ENCODE measurements at regions not wholly inside any gene's neighbourhood (a gene's known extent, or its start where the extent isn't known, plus 50 kb on each side); places are given as distances from the start of the nearest gene placed in this dataset.

DNA sequence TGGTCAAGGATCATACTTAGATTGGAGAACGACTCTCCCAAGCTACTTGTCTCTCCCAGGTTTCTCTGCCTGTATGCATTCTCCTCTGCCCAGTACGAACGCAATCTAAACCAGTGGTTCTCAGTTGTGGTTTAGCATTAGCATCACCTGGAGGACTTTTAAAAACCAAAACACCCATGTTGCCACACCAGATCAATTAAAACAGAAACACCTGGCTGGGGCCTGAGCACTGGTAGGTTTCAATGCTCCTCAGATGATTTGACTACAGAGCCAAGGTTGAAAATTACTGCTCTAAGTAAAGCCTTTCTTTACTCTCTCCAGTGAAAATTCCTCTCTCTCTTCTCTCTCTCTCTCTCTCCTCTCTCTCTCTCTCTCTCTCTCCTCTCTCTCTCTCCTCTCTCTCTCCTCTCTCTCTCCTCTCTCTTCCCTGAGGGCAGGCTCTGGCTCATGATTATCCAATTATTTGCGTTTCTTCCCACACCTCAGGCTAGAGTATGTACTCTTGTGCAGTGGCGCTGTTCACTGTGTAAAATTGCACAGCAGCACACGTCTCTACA is 153.7 kb upstream of the FGF13 start:
- no peak overlapping the region for H3K4me3 ChIP-seq
- no peak overlapping the region for H3K27ac ChIP-seq
- no peak overlapping the region for H2AFZ ChIP-seq
- ChIA-PET CTCF (no interaction called here), POLR2A (ENCODE audit: unreplicated experiment) (no interaction called here)
- H3K9me3 ChIP-seq (ENCODE audit: insufficient read depth, low read depth): no peaks in the 10 kb centered on the region
- intact Hi-C loops (cut with micrococcal nuclease; ENCODE audit: unreplicated experiment): no loop called here
- no peaks in the 10 kb centered on the region for H3K36me3 ChIP-seq (ENCODE audit: low read depth)
- no peak for TF ChIP-seq EZH2 (IDR thresholded peaks at IDR 0.05; ENCODE audit: low read depth)
- TF ChIP-seq, protein P1, sequence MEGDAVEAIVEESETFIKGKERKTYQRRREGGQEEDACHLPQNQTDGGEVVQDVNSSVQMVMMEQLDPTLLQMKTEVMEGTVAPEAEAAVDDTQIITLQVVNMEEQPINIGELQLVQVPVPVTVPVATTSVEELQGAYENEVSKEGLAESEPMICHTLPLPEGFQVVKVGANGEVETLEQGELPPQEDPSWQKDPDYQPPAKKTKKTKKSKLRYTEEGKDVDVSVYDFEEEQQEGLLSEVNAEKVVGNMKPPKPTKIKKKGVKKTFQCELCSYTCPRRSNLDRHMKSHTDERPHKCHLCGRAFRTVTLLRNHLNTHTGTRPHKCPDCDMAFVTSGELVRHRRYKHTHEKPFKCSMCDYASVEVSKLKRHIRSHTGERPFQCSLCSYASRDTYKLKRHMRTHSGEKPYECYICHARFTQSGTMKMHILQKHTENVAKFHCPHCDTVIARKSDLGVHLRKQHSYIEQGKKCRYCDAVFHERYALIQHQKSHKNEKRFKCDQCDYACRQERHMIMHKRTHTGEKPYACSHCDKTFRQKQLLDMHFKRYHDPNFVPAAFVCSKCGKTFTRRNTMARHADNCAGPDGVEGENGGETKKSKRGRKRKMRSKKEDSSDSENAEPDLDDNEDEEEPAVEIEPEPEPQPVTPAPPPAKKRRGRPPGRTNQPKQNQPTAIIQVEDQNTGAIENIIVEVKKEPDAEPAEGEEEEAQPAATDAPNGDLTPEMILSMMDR (conservative IDR thresholded peaks at IDR 0.05): no peak
- H3K4me1 ChIP-seq (replicated peaks; ENCODE audit: insufficient read depth): no peaks in the 10 kb centered on the region
- H3K27me3 ChIP-seq (ENCODE audit: insufficient read depth, low read depth): no peaks in the 10 kb centered on the region
- H3K4me2 ChIP-seq: no peak overlapping the region
- H4K20me1 ChIP-seq (ENCODE audit: insufficient read depth): no peaks in the 10 kb centered on the region
- H3K79me2 ChIP-seq (ENCODE audit: low read depth): no peaks in the 10 kb centered on the region
- DNase-seq: no peak
- no peaks in the 10 kb centered on the region for H3F3A ChIP-seq (ENCODE audit: insufficient read depth, low read depth)
- no TSS peak for BruUV-seq (replicated peaks)
- H3K9me2 ChIP-seq (ENCODE audit: insufficient read depth): no peaks in the 10 kb centered on the region

DNA sequence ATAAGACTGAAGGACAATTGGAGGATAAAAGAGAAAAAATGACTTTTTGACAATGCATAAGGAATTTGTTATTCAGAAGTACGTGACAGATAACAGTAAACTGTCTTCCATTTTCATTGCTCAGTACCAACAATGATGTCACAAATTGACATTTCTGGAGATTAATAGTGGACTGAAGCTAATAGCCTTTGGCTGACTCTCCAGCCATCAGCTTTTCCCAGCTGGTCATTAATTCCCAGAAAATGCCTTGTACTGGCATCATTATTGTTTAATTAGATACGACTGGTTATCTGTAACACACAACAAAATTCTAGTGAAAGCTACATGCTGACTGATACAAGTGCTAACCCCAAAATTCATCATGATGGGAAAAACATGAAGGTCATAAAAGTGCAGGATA is 147.9 kb upstream of the FGF13 start:
- ChIA-PET CTCF (no interaction called here), POLR2A (ENCODE audit: unreplicated experiment) (no interaction called here)
- no peaks in the 10 kb centered on the region for H3K27me3 ChIP-seq (ENCODE audit: insufficient read depth, low read depth)
- intact Hi-C loops (cut with micrococcal nuclease; ENCODE audit: unreplicated experiment): loop anchor here (5.0 kb wide), 1 partner anchor 88 kb away; no protein-coding TSS in a partner anchor
- no peak for TF ChIP-seq EZH2 (IDR thresholded peaks at IDR 0.05; ENCODE audit: low read depth)
- TF ChIP-seq, protein P1 (conservative IDR thresholded peaks at IDR 0.05): no peak
- H3K4me1 ChIP-seq (replicated peaks; ENCODE audit: insufficient read depth): peaks cover 26% of the 10 kb centered on the region
- H3K36me3 ChIP-seq (ENCODE audit: low read depth): no peaks in the 10 kb centered on the region
- H4K20me1 ChIP-seq (ENCODE audit: insufficient read depth): no peaks in the 10 kb centered on the region
- H3K9me3 ChIP-seq (ENCODE audit: insufficient read depth, low read depth): no peaks in the 10 kb centered on the region
- no peaks in the 10 kb centered on the region for H3K9me2 ChIP-seq (ENCODE audit: insufficient read depth)
- no TSS peak for BruUV-seq (replicated peaks)
- no peak overlapping the region for H3K4me2 ChIP-seq
- no peak overlapping the region for H2AFZ ChIP-seq
- no peaks in the 10 kb centered on the region for H3K79me2 ChIP-seq (ENCODE audit: low read depth)
- DNase-seq: no peak
- no peak overlapping the region for H3K4me3 ChIP-seq
- H3F3A ChIP-seq (ENCODE audit: insufficient read depth, low read depth): peaks cover 6% of the 10 kb centered on the region; the same call in 1 of the 2 replicates
- H3K27ac ChIP-seq: no peak overlapping the region

DNA sequence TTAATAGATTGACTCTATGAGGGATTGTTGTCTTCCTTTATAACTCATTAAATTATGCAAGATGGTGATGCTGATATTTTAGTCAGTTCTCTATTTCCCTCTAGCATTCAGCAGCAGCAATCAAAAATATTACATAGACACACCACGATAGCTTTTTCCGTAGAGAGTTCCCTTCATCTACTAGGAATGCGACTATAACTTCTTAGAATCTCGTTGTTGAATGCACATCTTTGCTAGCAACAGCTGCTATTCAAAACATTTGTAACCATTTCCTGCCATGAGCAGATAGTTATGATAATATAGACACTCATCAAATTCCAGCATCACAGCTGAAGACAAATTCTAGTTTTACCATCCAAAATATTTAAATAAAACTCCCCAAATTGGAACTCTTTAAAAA is 147.4 kb upstream of the FGF13 start:
- intact Hi-C loops (cut with micrococcal nuclease; ENCODE audit: unreplicated experiment): loop anchor here (5.0 kb wide), 1 partner anchor 88 kb away; no protein-coding TSS in a partner anchor
- Histone ChIP-seq H3K27ac (peak overlapping the region; percentile 71), H3K4me2 (peak overlapping the region; percentile 23; the same call in 1 of the 2 replicates), H3K4me1 (replicated peaks; ENCODE audit: insufficient read depth) (peaks cover 26% of the 10 kb centered on the region), H3K9me2 (ENCODE audit: insufficient read depth) (no peaks in the 10 kb centered on the region), H3K9me3 (ENCODE audit: insufficient read depth, low read depth) (no peaks in the 10 kb centered on the region), H4K20me1 (ENCODE audit: insufficient read depth) (no peaks in the 10 kb centered on the region), H2AFZ (no peak overlapping the region), H3F3A (ENCODE audit: insufficient read depth, low read depth) (peaks cover 6% of the 10 kb centered on the region; the same call in 1 of the 2 replicates), H3K36me3 (ENCODE audit: low read depth) (no peaks in the 10 kb centered on the region), H3K4me3 (no peak overlapping the region), H3K27me3 (ENCODE audit: insufficient read depth, low read depth) (no peaks in the 10 kb centered on the region), H3K79me2 (ENCODE audit: low read depth) (no peaks in the 10 kb centered on the region)
- ChIA-PET POLR2A (ENCODE audit: unreplicated experiment) (no interaction called here), CTCF (no interaction called here)
- BruUV-seq (replicated peaks): no TSS peak
- DNase-seq: no peak
- TF ChIP-seq EZH2 (IDR thresholded peaks at IDR 0.05; ENCODE audit: low read depth): no peak
- TF ChIP-seq, protein P1 (conservative IDR thresholded peaks at IDR 0.05): no peak
